ENCODE measurements at regions not wholly inside any gene's neighbourhood (a gene's known extent, or its start where the extent isn't known, plus 50 kb on each side); places are given as distances from the start of the nearest gene placed in this dataset.

DNA sequence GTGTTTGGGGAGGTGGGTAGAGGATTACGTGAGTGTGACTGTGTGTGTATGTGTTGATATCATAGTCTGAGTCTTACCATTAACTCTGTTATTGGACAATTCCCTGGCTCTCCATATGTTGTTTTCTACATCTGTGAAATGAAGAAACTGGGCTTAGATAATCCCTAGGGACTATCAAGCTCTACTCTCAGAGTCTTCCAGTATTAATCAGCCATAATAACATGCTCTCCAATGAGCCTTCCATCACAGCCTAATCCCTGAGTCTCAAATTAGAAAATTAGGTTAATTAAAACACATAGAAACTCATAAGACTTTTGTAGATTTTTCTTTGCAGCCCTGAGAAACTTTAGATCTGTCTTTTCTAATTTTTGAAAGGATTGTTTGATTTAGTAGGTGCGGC lies 404.2 kb upstream of the RARB start:
- CTCF ChIA-PET: interaction anchor here (4.7 kb wide), 1 partner anchor 10 kb away, joined by 69 read pairs; no protein-coding TSS in a partner anchor
- Histone ChIP-seq H3K36me3 (ENCODE audit: control insufficient read depth, insufficient read depth, low read length) (no peaks in the 10 kb centered on the region), H3K4me3 (ENCODE audit: low read depth, low read length) (no peak overlapping the region), H3K27me3 (ENCODE audit: control insufficient read depth, insufficient read depth, low read length) (no peaks in the 10 kb centered on the region)
- no peak for DNase-seq (ENCODE audit: low read depth)
- TF ChIP-seq, protein P1, sequence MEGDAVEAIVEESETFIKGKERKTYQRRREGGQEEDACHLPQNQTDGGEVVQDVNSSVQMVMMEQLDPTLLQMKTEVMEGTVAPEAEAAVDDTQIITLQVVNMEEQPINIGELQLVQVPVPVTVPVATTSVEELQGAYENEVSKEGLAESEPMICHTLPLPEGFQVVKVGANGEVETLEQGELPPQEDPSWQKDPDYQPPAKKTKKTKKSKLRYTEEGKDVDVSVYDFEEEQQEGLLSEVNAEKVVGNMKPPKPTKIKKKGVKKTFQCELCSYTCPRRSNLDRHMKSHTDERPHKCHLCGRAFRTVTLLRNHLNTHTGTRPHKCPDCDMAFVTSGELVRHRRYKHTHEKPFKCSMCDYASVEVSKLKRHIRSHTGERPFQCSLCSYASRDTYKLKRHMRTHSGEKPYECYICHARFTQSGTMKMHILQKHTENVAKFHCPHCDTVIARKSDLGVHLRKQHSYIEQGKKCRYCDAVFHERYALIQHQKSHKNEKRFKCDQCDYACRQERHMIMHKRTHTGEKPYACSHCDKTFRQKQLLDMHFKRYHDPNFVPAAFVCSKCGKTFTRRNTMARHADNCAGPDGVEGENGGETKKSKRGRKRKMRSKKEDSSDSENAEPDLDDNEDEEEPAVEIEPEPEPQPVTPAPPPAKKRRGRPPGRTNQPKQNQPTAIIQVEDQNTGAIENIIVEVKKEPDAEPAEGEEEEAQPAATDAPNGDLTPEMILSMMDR (IDR thresholded peaks at IDR 0.05; ENCODE audit: insufficient read depth, low read depth, low read length): no peak
- POLR2A ChIA-PET: no interaction called here

DNA sequence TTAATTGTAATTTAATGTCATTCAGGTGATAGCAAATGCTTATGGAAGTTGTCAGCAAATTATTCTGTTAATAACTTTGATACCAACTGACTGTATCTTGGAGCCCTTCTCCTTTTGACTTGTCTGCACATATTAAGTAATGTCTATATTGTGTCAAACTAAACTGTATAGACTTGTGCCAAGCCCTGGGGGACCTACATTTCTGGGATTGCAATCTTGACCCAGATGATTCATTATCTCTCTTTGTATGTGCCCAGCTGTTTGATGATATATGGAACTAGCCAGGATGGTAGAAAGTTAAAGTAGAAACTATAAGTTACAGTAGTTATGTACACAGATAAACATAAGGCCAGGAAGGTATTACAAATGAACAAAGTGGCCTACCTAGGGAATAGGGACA lies 402.8 kb upstream of the RARB start:
- POLR2A ChIA-PET: no interaction called here
- TF ChIP-seq, protein P1 (IDR thresholded peaks at IDR 0.05; ENCODE audit: insufficient read depth, low read depth, low read length): no peak
- CTCF ChIA-PET: interaction anchor here (4.7 kb wide), 1 partner anchor 9 kb away, joined by 69 read pairs; no protein-coding TSS in a partner anchor
- Histone ChIP-seq H3K4me3 (ENCODE audit: low read depth, low read length) (no peak overlapping the region), H3K27me3 (ENCODE audit: control insufficient read depth, insufficient read depth, low read length) (no peaks in the 10 kb centered on the region), H3K36me3 (ENCODE audit: control insufficient read depth, insufficient read depth, low read length) (no peaks in the 10 kb centered on the region)
- DNase-seq (ENCODE audit: low read depth): no peak

DNA sequence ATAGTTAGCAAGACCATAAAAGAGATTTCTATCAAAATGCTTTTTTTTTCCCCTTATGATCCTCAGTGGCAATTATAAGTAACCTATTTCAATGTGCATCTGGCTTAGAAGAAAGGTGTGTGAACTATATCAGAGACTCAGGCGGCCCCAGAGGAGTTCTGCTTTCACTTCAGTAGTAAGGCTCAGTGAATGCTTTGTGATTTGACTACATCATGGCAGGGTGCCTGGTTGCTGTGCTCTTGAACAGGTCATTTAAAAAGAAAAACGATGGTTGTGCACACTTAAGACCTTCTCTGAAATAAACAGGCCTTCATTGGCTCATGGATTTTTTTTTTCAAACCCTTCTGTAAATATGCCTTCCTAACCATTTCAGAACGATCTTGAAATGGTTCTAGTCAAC lies 400.4 kb upstream of the RARB start:
- no peak overlapping the region for H3K4me3 ChIP-seq (ENCODE audit: low read depth, low read length)
- TF ChIP-seq, protein P1 (IDR thresholded peaks at IDR 0.05; ENCODE audit: insufficient read depth, low read depth, low read length): no peak
- H3K27me3 ChIP-seq (ENCODE audit: control insufficient read depth, insufficient read depth, low read length): no peaks in the 10 kb centered on the region
- CTCF ChIA-PET: no interaction called here
- no peak for DNase-seq (ENCODE audit: low read depth)
- H3K36me3 ChIP-seq (ENCODE audit: control insufficient read depth, insufficient read depth, low read length): no peaks in the 10 kb centered on the region
- POLR2A ChIA-PET: no interaction called here

DNA sequence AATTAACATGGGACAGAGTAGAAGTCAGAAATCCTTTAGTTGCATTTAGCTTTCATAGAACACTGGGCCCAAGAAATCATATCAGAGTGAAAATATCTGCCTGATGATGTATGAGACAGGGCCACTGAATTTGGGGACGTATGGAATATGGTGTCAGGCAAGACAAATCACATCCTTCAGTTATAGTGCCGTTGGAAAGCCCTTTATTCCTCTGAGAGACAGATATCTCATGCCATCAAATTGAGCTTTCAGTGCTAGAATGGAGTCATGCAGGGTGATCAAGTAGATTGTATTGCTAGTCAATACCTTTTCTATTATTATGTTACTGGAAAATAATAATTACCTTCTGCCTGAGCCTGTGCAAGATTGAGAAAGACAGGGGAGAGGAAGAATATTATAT lies 398.2 kb upstream of the RARB start:
- H3K4me3 ChIP-seq (ENCODE audit: low read depth, low read length): no peak overlapping the region
- no peak for DNase-seq (ENCODE audit: low read depth)
- ChIA-PET CTCF (interaction anchor here (0.8 to 8.2 kb wide), 2 partner anchors 7 to 11 kb away, joined by 4 to 69 read pairs; no protein-coding TSS in a partner anchor), POLR2A (no interaction called here)
- TF ChIP-seq, protein P1 (IDR thresholded peaks at IDR 0.05; ENCODE audit: insufficient read depth, low read depth, low read length): no peak
- no peaks in the 10 kb centered on the region for H3K27me3 ChIP-seq (ENCODE audit: control insufficient read depth, insufficient read depth, low read length)
- no peaks in the 10 kb centered on the region for H3K36me3 ChIP-seq (ENCODE audit: control insufficient read depth, insufficient read depth, low read length)

DNA sequence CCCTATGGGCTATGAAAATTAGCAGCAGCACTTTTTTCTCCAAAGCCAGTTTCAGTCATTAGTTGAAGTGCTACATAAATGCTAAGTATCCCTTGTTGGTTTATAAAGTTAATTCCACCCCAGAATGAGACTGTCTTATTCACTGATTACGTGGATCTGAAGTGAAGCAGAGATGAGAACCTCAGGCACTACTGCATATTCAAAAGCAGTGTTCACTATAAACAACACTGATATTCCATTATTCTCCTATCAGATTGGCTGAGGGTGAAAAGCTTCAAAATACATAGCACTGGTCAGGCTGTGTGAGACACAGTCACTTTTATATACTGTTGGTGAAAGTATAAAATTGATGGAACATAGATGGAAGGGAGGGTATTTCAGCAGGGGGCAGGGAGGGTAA lies 395.7 kb upstream of the RARB start:
- DNase-seq (ENCODE audit: low read depth): no peak
- POLR2A ChIA-PET: no interaction called here
- TF ChIP-seq, protein P1 (IDR thresholded peaks at IDR 0.05; ENCODE audit: insufficient read depth, low read depth, low read length): no peak
- no peak overlapping the region for H3K4me3 ChIP-seq (ENCODE audit: low read depth, low read length)
- no peaks in the 10 kb centered on the region for H3K27me3 ChIP-seq (ENCODE audit: control insufficient read depth, insufficient read depth, low read length)
- no peaks in the 10 kb centered on the region for H3K36me3 ChIP-seq (ENCODE audit: control insufficient read depth, insufficient read depth, low read length)
- CTCF ChIA-PET: interaction anchor here (0.8 to 8.2 kb wide), 4 partner anchors 9 to 550 kb away, joined by 4 to 69 read pairs (median 8); no protein-coding TSS in a partner anchor
